GM19372 (cell line): ENCODE measurements at regions not wholly inside any gene's neighbourhood (a gene's known extent, or its start where the extent isn't known, plus 50 kb on each side); places are given as distances from the start of the nearest gene placed in this dataset.
A peak's percentile ranks its signal among the peaks of the same experiment; 100 is the strongest.
"Not testable (repeated sequence)": the region's sequence is repeated elsewhere in the genome, so short reads cannot be mapped to it uniquely, and the experiment has no call there.

Experiments
- ATAC-seq: cut with Tn5 transposase; IDR thresholded peaks from one replicate; pipeline ENCODE4 v1.9.1; 2021; ENCODE audit warnings: mild to moderate bottlenecking, low read depth, moderate library complexity; ENCODE audit not compliant: unreplicated experiment

DNA sequence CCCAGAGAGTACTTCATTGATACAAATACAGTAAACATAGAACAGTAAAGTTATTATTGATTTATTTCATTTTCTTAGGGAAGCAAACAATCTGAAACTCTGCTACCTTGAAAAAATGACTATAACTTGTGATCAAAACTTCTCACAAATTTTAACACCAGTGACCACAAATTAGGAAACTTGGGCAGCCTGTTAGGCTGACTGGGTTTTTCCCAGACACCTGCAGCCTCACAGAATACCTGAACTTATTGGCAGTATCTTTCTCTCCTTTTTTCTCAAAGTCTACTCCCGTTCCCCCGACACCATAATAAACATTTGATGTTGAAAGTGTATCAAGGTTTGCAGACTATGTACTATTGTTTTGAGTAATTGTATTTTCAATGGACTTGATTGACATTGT is 360.5 kb downstream of the LMO7 start:
- ATAC-seq = no peak

- ATAC-seq = no peak
Observed at GRCh38 chr13:75995966-75996365, 359.8 kb downstream of the LMO7 start.

- no peak for ATAC-seq
Observed at GRCh38 chr13:75993823-75994222, 357.7 kb downstream of the LMO7 start.

GRCh38 chr13:75993241-75993640 is 357.1 kb downstream of the LMO7 start:
- ATAC-seq = no peak

DNA sequence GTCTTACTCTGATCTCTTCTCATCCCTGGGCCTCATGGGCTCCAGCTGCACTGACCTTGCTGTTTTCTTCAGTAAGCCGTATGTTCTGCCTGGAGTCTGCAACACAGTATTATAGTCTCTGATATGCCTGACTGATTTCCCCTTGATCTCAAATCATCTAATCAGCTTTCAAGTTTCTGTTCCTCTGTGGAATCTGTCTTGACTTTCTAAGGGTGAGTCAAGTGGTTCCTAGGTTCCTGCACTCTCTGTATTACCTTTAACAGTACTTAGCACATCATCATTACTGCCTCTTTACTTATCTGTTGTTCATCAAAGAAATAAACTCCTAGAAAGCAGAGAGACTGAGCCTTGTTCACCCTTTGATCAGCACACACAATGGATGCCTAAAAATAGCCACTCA is 350.7 kb downstream of the LMO7 start:
- ATAC-seq = peak; percentile 87

GRCh38 chr13:75985132-75985531 is 349.0 kb downstream of the LMO7 start:
- no peak for ATAC-seq

DNA sequence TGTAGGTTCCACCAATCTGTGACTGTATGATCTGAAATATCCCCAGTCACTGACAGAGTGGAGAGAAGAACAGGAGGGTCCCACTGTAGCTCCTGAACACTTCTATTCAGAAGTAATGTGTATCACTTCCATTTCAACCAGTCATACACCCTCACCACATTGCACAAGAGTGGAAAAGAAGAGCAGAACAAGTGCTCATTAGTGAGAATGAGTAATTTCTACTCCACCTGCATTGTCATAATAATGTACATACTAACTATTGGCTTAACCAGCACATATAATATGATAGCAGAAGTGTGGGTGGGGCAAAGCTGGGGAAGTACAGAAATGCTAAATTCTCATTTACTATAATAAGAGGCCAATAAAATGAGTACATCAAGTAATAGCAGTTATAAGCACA is 342.7 kb downstream of the LMO7 start:
- ATAC-seq = no peak

DNA sequence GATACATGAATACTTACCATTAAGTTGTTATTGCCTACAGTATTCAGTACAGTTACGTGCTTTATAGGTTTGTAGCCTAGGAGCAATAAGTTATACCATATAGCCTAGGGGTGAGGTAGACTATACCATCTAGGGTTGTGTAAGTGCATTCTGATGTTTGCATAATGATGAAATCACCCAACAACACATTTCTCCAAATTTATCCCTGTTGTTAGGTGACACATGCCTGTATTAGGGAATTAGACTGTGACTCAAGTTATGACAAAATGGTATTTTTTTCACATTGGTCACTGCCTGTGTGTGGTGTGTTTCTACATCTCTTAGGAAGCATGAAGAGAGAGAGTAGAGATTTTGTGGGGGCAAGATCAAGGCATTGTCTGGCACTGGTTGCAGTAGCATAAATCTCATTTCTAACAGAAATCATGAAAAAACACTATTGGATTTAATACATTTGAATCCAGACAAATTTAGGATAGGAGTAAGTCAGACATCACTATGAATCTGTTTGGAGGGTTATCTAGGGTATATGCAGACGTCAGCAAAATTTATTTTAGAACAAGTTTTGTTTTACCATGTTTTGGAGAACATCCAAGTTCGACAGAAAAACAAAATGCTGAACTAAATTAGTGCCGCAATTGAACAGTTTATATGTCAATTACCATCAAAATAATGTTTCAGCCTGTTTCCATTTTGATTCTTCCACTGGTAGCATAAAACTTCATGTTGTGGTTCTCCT is 332.1 kb downstream of the LMO7 start:
- ATAC-seq = no peak

DNA sequence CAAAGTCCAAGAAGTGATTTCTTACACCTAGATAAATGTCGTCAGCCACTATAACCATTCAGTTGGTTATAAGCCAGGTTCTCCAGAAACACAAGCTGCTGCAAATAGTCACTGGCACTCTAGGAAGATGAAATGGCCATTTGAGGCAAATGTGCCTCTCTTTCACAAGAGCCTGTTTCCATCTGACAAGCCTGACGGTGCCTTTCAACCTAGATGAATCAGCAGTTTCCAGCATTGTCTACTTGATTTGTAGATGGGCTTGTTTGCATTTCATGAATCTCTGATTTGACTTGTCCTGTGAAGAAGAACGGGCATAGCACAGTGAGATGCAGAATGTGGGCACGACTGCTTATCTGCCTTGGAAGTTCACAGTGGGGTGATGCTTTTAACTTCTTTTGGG is 327.2 kb downstream of the LMO7 start:
- ATAC-seq = no peak

GRCh38 chr13:75961911-75962310 is 325.8 kb downstream of the LMO7 start:
- ATAC-seq = no peak

- ATAC-seq = peak; percentile 83
Observed at GRCh38 chr13:75960538-75960994, 324.4 kb downstream of the LMO7 start.

GRCh38 chr13:75959861-75960481 is 323.8 kb downstream of the LMO7 start:
- ATAC-seq = no peak

GRCh38 chr13:75953589-75953988 is 317.5 kb downstream of the LMO7 start:
- ATAC-seq = not testable (repeated sequence)

GRCh38 chr13:75947448-75947847 is 311.3 kb downstream of the LMO7 start:
- no peak for ATAC-seq

GRCh38 chr13:75946536-75947284 is 310.6 kb downstream of the LMO7 start:
- ATAC-seq = no peak

GRCh38 chr13:75945841-75946482 is 309.8 kb downstream of the LMO7 start:
- no peak for ATAC-seq

DNA sequence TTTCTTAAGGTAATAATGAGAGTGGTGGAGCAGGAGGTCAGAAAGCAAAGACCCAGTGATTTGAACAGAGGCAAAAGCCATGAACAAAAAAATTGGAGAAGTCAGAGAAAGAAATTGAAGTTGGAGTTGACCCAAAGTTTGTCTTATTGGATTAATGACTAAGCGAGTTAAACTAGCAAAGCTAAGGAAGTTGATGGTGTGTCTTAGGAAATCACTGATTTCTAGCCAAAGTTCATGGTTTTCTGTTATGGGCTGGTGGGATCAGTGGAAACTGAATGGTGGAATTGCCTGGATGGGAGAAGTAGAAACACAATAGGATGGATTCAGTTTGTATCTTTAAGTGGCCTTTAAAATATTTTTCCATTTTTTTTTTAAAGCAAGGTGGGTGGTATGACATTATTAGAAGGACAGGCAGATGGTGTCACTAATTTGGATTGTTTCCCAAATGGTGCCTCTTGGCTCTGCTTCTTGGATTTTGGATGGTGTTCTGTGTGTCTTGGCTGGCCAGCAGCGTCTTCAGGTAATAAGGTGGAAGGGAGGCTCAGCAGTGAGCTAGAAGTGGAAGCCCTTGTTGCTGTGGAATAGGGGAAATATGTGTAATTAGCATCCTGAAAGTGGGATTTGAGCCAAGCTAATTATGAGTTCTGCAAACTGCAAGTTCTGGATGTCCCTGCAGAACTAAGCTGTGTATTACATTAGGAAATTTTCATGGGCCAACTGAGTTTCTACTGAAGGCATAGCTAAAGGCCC is 302.9 kb downstream of the LMO7 start:
- ATAC-seq = no peak

DNA sequence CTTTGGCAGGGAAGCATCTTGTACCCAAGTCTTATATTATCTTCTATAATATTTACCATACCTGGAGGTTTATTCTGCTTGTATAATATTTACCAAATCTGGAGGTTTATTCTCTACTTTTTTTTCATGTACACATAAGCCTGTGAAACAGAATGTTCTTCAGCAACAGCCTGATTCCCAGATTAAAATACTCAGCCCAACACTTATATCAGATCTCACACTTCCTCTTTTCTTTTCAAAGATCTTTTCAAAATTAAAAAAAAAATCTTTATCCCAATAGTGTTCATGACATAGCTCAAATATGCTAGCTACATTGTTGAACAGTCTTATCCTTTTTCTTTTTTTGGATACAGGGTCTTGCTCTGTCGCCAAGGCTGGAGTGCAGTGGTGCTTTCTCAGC is 300.7 kb downstream of the LMO7 start:
- no peak for ATAC-seq

DNA sequence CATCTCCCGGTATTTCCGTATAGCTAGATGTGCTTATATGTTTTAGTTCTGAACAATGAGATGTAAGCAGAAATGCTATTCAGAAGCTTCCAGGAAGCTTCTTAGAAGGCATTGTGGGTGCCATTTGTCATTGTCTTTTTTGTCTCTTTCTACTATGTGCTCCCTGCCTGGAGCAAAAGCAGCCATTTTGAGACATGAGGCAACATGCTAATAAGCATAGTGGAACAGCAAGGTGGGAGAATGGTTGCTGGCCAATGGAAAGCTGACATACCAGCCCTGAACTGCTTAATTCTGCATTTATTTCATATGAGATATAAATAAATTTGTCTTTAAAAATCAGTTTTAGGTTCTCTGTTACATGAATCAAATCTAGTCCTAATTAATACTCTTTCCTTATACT is 299.7 kb downstream of the LMO7 start:
- ATAC-seq = no peak

GRCh38 chr13:75934889-75935288 is 298.8 kb downstream of the LMO7 start:
- ATAC-seq = no peak
